GM19395 (cell line): ENCODE measurements at regions not wholly inside any gene's neighbourhood (a gene's known extent, or its start where the extent isn't known, plus 50 kb on each side); places are given as distances from the start of the nearest gene placed in this dataset.
"Not testable (repeated sequence)": the region's sequence is repeated elsewhere in the genome, so short reads cannot be mapped to it uniquely, and the experiment has no call there.

ENCODE experiments used
- ATAC-seq: cut with Tn5 transposase; IDR thresholded peaks from one replicate; pipeline ENCODE4 v1.9.1; 2021; ENCODE audit warnings: mild to moderate bottlenecking, moderate library complexity; ENCODE audit not compliant: unreplicated experiment

- no peak for ATAC-seq
These were observed 85.3 kb upstream of the RALGAPA2 start for GRCh38 chr20:20797521-20798310.

GRCh38 chr20:20796766-20797440 is 84.5 kb upstream of the RALGAPA2 start:
- no peak for ATAC-seq

GRCh38 chr20:20795721-20796120 is 83.3 kb upstream of the RALGAPA2 start:
- ATAC-seq = no peak

- ATAC-seq = no peak
These were observed 82.7 kb upstream of the RALGAPA2 start for GRCh38 chr20:20795119-20795518.

- ATAC-seq = no peak
These were observed 81.1 kb upstream of the RALGAPA2 start for GRCh38 chr20:20793591-20793990.

- no peak for ATAC-seq
These were observed 79.5 kb upstream of the RALGAPA2 start for GRCh38 chr20:20791664-20792568.

GRCh38 chr20:20788308-20788707 is 75.9 kb upstream of the RALGAPA2 start:
- no peak for ATAC-seq

- no peak for ATAC-seq
These were observed 74.0 kb upstream of the RALGAPA2 start for GRCh38 chr20:20786428-20786827.

- ATAC-seq = no peak
These were observed 72.8 kb upstream of the RALGAPA2 start for GRCh38 chr20:20785226-20785625.

- not testable (repeated sequence) for ATAC-seq
These were observed 72.0 kb upstream of the RALGAPA2 start for GRCh38 chr20:20784450-20784849.

GRCh38 chr20:20783450-20783849 is 71.0 kb upstream of the RALGAPA2 start:
- no peak for ATAC-seq

GRCh38 chr20:20782755-20783154 is 70.3 kb upstream of the RALGAPA2 start:
- no peak for ATAC-seq

- ATAC-seq = no peak
These were observed 69.8 kb upstream of the RALGAPA2 start for GRCh38 chr20:20782231-20782630.

GRCh38 chr20:20781029-20781428 is 68.6 kb upstream of the RALGAPA2 start:
- no peak for ATAC-seq

- no peak for ATAC-seq
These were observed 67.8 kb upstream of the RALGAPA2 start for GRCh38 chr20:20780127-20780824.

GRCh38 chr20:20778676-20779075 is 66.2 kb upstream of the RALGAPA2 start:
- no peak for ATAC-seq

- no peak for ATAC-seq
These were observed 60.1 kb upstream of the RALGAPA2 start for GRCh38 chr20:20772497-20773085.

- no peak for ATAC-seq
These were observed 55.9 kb upstream of the RALGAPA2 start for GRCh38 chr20:20768202-20768815.

GRCh38 chr20:20765696-20766365 is 53.4 kb upstream of the RALGAPA2 start:
- ATAC-seq = no peak
